Mucosa of descending colon (tissue), 3 donors: ENCODE measurements at regions not wholly inside any gene's neighbourhood (a gene's known extent, or its start where the extent isn't known, plus 50 kb on each side); places are given as distances from the start of the nearest gene placed in this dataset.
"Not testable (repeated sequence)": the region's sequence is repeated elsewhere in the genome, so short reads cannot be mapped to it uniquely, and the experiment has no call there.

ENCODE experiments used
- ATAC-seq: fragments of 200-7000 bp; cut with Tn5 transposase; one replicate; pipeline ENCODE4 v1.9.1; 2020; ENCODE audit warnings: mild to moderate bottlenecking, moderate library complexity
- DNase-seq, 3 donors: peaks; one replicate each; pipeline ENCODE4 v3.0.0-alpha.2; 2020
- H3K36me3 ChIP-seq: fragments of 200-600 bp; one replicate; pipeline ENCODE4 v1.8.0; 2021; ENCODE audit warnings: low read depth, mild to moderate bottlenecking
- H3K4me1 ChIP-seq: fragments of 200-600 bp; one replicate; pipeline ENCODE4 v1.8.0; 2021; ENCODE audit warnings: low read depth, mild to moderate bottlenecking
- H3K4me3 ChIP-seq: fragments of 200-600 bp; one replicate; pipeline ENCODE4 v1.8.0; 2021; ENCODE audit warnings: mild to moderate bottlenecking
- H3K9me3 ChIP-seq: fragments of 200-600 bp; one replicate; pipeline ENCODE4 v1.8.0; 2021; ENCODE audit warnings: mild to moderate bottlenecking
- CTCF ChIP-seq: fragments of 200-600 bp; IDR thresholded peaks from one replicate; pipeline ENCODE4 v1.8.0; 2022; ENCODE audit warnings: antibody characterized with exemption, mild to moderate bottlenecking
- intact Hi-C, 2 donors: fragments of 100-400 bp; cut with DNase I in 1 of 2; cut with micrococcal nuclease in 1 of 2; formaldehyde crosslinking; loops; one replicate each; pipeline versions ENCODE4 v1.11.0 to v1.11.1; 2022; cut with DNase I, micrococcal nuclease
- donor health status: DM: no; HTN: no; CAD: no; lungs with moderate emphysema.
- donor health status: DM: no; HTN: no; CAD: no.
- donor health status: DM: no; HTN: yes; CAD: no.

- Histone ChIP-seq H3K36me3 (no peaks in the 10 kb centered on the region), H3K4me1 (no peaks in the 10 kb centered on the region), H3K9me3 (peaks cover 17% of the 10 kb centered on the region), H3K4me3 (no peak overlapping the region)
- DNase-seq (no peak), ATAC-seq (no peak)
- no peak for TF ChIP-seq CTCF
- intact Hi-C loops, result no loop called here
These were observed 115.2 kb downstream of the ZNF37A start for GRCh38 chr10:38209332-38209731.

- ATAC-seq, result not testable (repeated sequence)
These were observed 115.6 kb downstream of the ZNF37A start for GRCh38 chr10:38209748-38210147.

GRCh38 chr10:38212460-38212859, 118.3 kb downstream of the ZNF37A start:
- H3K9me3 ChIP-seq, result peaks cover 12% of the 10 kb centered on the region
- H3K36me3 ChIP-seq, result no peaks in the 10 kb centered on the region
- no peak for TF ChIP-seq CTCF
- no peak for DNase-seq
- no peak overlapping the region for H3K4me3 ChIP-seq
- no peak for ATAC-seq
- intact Hi-C loops, result no loop called here
- H3K4me1 ChIP-seq, result no peaks in the 10 kb centered on the region

More at GRCh38 chr10:38209748-38210147, 115.6 kb downstream of the ZNF37A start:
- H3K4me3 ChIP-seq, intact Hi-C loops, DNase-seq, H3K36me3 ChIP-seq, H3K4me1 ChIP-seq: not testable (repeated sequence)
- H3K9me3 ChIP-seq, result peaks cover 14% of the 10 kb centered on the region

GRCh38 chr10:38226385-38226784, 132.2 kb downstream of the ZNF37A start:
- Histone ChIP-seq H3K36me3 (no peaks in the 10 kb centered on the region), H3K4me3 (no peak overlapping the region), H3K4me1 (no peaks in the 10 kb centered on the region), H3K9me3 (peaks cover 45% of the 10 kb centered on the region)
- ATAC-seq, result no peak
- no peak for TF ChIP-seq CTCF
- intact Hi-C loops, result no loop called here
- no peak for DNase-seq

- no peak for ATAC-seq
- no peaks in the 10 kb centered on the region for H3K4me1 ChIP-seq
- no peak overlapping the region for H3K4me3 ChIP-seq
- peaks cover 50% of the 10 kb centered on the region for H3K9me3 ChIP-seq
- no peak for TF ChIP-seq CTCF
- DNase-seq, result no peak
- H3K36me3 ChIP-seq, result no peaks in the 10 kb centered on the region
- intact Hi-C loops, result no loop called here
These were observed 134.3 kb downstream of the ZNF37A start for GRCh38 chr10:38228394-38228793.

GRCh38 chr10:38238479-38238878, 144.3 kb downstream of the ZNF37A start:
- intact Hi-C loops, ATAC-seq, DNase-seq, H3K36me3 ChIP-seq, H3K4me3 ChIP-seq, H3K4me1 ChIP-seq: not testable (repeated sequence)
- H3K9me3 ChIP-seq, result peaks cover 24% of the 10 kb centered on the region

GRCh38 chr10:38242061-38242649, 148.0 kb downstream of the ZNF37A start:
- peaks cover 28% of the 10 kb centered on the region for H3K9me3 ChIP-seq
- intact Hi-C loops, DNase-seq, H3K4me3 ChIP-seq, ATAC-seq, H3K36me3 ChIP-seq, H3K4me1 ChIP-seq: not testable (repeated sequence)

GRCh38 chr10:38248113-38248512, 154.0 kb downstream of the ZNF37A start:
- H3K36me3 ChIP-seq, ATAC-seq, intact Hi-C loops, H3K4me3 ChIP-seq, DNase-seq, H3K4me1 ChIP-seq: not testable (repeated sequence)
- H3K9me3 ChIP-seq, result peaks cover 17% of the 10 kb centered on the region

- H3K4me3 ChIP-seq, intact Hi-C loops, H3K36me3 ChIP-seq, ATAC-seq, DNase-seq, H3K4me1 ChIP-seq: not testable (repeated sequence)
- H3K9me3 ChIP-seq, result peaks cover 14% of the 10 kb centered on the region
These were observed 158.4 kb downstream of the ZNF37A start for GRCh38 chr10:38252551-38252950.

- ATAC-seq, H3K4me3 ChIP-seq, H3K36me3 ChIP-seq, H3K4me1 ChIP-seq, DNase-seq, intact Hi-C loops: not testable (repeated sequence)
- H3K9me3 ChIP-seq, result peaks cover 14% of the 10 kb centered on the region
These were observed 173.4 kb downstream of the ZNF37A start for GRCh38 chr10:38267555-38267954.

- H3K4me1 ChIP-seq, ATAC-seq, intact Hi-C loops, H3K4me3 ChIP-seq, H3K36me3 ChIP-seq, H3K9me3 ChIP-seq, DNase-seq: not testable (repeated sequence)
These were observed 176.9 kb downstream of the ZNF37A start for GRCh38 chr10:38271031-38271430.
